CD8-positive, alpha-beta memory T cell (primary cell): ENCODE measurements at regions not wholly inside any gene's neighbourhood (a gene's known extent, or its start where the extent isn't known, plus 50 kb on each side); places are given as distances from the start of the nearest gene placed in this dataset.

Experiments
- CTCF ChIA-PET: fragments of 350-600 bp; sonication (Branson Sonifier 250); formaldehyde crosslinking; loops from one replicate; lab custom pipeline; 2021; ENCODE audit warnings: antibody characterized with exemption; lab: Charles Lee
- POLR2A ChIA-PET: fragments of 350-600 bp; sonication (Branson Sonifier 250); formaldehyde crosslinking; loops from one replicate; lab custom pipeline; 2021; ENCODE audit warnings: antibody characterized with exemption; lab: Charles Lee
- DNase-seq, 5 donors: peaks; one replicate each; pipeline versions ENCODE4 v3.0.0 to v3.0.0-alpha.2; 2020 to 2022; ENCODE audit warnings: mixed read lengths in 1 of 5
- H3K27ac ChIP-seq: one replicate; pipeline ENCODE4 v1.7.0; 2013; ENCODE audit warnings: low read depth, mild to moderate bottlenecking, low read length, moderate library complexity
- H3K27me3 ChIP-seq: 2 replicates; pipeline ENCODE4 v1.7.0; 2013; ENCODE audit warnings: low read length, mild to moderate bottlenecking; ENCODE audit not compliant: insufficient read depth, poor library complexity, severe bottlenecking
- H3K36me3 ChIP-seq: 2 replicates; pipeline ENCODE4 v1.7.0; 2013; ENCODE audit warnings: mild to moderate bottlenecking, low read length, moderate library complexity; ENCODE audit not compliant: insufficient read depth
- H3K4me1 ChIP-seq: 2 replicates; pipeline ENCODE4 v1.7.0; 2013; ENCODE audit warnings: mild to moderate bottlenecking, low read length, moderate library complexity; ENCODE audit not compliant: insufficient read depth
- H3K4me3 ChIP-seq: 2 replicates; pipeline ENCODE4 v1.7.0; 2013; ENCODE audit warnings: mild to moderate bottlenecking, low read length
- H3K9me3 ChIP-seq: 2 replicates; pipeline ENCODE4 v1.7.0; 2013; ENCODE audit warnings: mild to moderate bottlenecking, low read length
- H3K27ac Mint-ChIP-seq, 8 donors: one replicate each; pipeline ENCODE4 v1.8.0; 2020 to 2021; ENCODE audit warnings: mixed read lengths in 8 of 8, mild to moderate bottlenecking in 6 of 8, inconsistent platforms in 3 of 8, moderate library complexity in 3 of 8
- H3K27me3 Mint-ChIP-seq, 2 donors: one replicate each; pipeline ENCODE4 v1.8.0; 2020 to 2021; ENCODE audit warnings: mixed read lengths in 2 of 2, mild to moderate bottlenecking in 1 of 2, moderate library complexity in 1 of 2
- H3K36me3 Mint-ChIP-seq, 3 donors: one replicate each; pipeline ENCODE4 v1.8.0; 2020 to 2021; ENCODE audit warnings: mixed read lengths in 3 of 3, inconsistent platforms in 1 of 3, mild to moderate bottlenecking in 1 of 3
- H3K4me1 Mint-ChIP-seq, 3 donors: one replicate each; pipeline ENCODE4 v1.8.0; 2020 to 2021; ENCODE audit warnings: mixed read lengths in 3 of 3, inconsistent platforms in 1 of 3, mild to moderate bottlenecking in 1 of 3
- H3K4me3 Mint-ChIP-seq, 7 donors: one replicate each; pipeline ENCODE4 v1.8.0; 2020 to 2021; ENCODE audit warnings: mixed read lengths in 7 of 7, mild to moderate bottlenecking in 6 of 7, moderate library complexity in 4 of 7, inconsistent platforms in 2 of 7
- H3K9me3 Mint-ChIP-seq, 5 donors: one replicate each; pipeline ENCODE4 v1.8.0; 2020 to 2022; ENCODE audit warnings: mixed read lengths in 5 of 5, mild to moderate bottlenecking in 3 of 5, moderate library complexity in 2 of 5, inconsistent platforms in 1 of 5

- Histone ChIP-seq H3K4me3 (no peak overlapping the region), H3K27me3 (no peaks in the 10 kb centered on the region), H3K4me1 (peaks cover 7% of the 10 kb centered on the region), H3K36me3 (no peaks in the 10 kb centered on the region), H3K9me3 (no peaks in the 10 kb centered on the region), H3K27ac (no peak overlapping the region)
- H3K4me3 Mint-ChIP-seq = no peak overlapping the region
- H3K27ac Mint-ChIP-seq = peak overlapping the region in 3 of 8 donors; percentile 38 to 58 (median 38)
- no peak for DNase-seq
- peaks cover 11 to 18% (median 16%) of the 10 kb centered on the region in 3 donors for H3K4me1 Mint-ChIP-seq
- ChIA-PET CTCF (interaction anchor here (1.5 to 5.8 kb wide), 2 partner anchors 45 to 50 kb away, joined by 3 to 39 read pairs; no protein-coding TSS in a partner anchor), POLR2A (no interaction called here)
- peaks cover 4 to 12% of the 10 kb centered on the region in 2 donors for H3K27me3 Mint-ChIP-seq
- H3K36me3 Mint-ChIP-seq = no peaks in the 10 kb centered on the region
- no peaks in the 10 kb centered on the region for H3K9me3 Mint-ChIP-seq
These were observed 53.7 kb upstream of the ZBTB43 start for GRCh38 chr9:126750941-126751725.

DNA sequence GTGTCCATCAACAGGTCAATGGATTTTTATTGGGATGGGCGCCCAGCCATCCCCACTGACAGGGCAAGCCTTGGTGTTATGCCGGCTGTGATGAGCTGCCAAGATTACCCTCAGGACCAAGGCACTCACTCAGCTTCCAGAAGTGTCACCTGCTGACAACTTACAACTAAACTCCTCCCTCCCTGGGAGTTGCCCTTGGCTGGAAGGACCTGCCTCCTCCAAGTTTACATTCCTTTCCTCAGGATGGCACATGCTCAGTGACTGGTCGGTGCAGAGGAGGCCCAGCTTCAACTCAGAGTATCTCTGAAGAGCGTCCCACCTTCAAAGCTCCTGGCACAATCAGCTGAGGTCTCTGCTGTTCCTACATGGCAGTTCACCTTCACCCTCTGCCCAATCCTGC lies 52.5 kb upstream of the ZBTB43 start:
- Histone ChIP-seq H3K27ac (no peak overlapping the region), H3K4me3 (no peak overlapping the region), H3K36me3 (no peaks in the 10 kb centered on the region), H3K27me3 (no peaks in the 10 kb centered on the region), H3K9me3 (no peaks in the 10 kb centered on the region), H3K4me1 (peaks cover 6% of the 10 kb centered on the region)
- Mint-ChIP-seq H3K4me3 (no peak overlapping the region), H3K27me3 (peaks cover 4 to 12% of the 10 kb centered on the region in 2 donors), H3K9me3 (no peaks in the 10 kb centered on the region), H3K4me1 (peaks cover 9 to 15% (median 12%) of the 10 kb centered on the region in 3 donors), H3K27ac (no peak overlapping the region), H3K36me3 (no peaks in the 10 kb centered on the region)
- ChIA-PET CTCF (interaction anchor here (1.5 to 5.8 kb wide), 2 partner anchors 46 to 51 kb away, joined by 3 to 39 read pairs; no protein-coding TSS in a partner anchor), POLR2A (no interaction called here)
- DNase-seq = no peak

DNA sequence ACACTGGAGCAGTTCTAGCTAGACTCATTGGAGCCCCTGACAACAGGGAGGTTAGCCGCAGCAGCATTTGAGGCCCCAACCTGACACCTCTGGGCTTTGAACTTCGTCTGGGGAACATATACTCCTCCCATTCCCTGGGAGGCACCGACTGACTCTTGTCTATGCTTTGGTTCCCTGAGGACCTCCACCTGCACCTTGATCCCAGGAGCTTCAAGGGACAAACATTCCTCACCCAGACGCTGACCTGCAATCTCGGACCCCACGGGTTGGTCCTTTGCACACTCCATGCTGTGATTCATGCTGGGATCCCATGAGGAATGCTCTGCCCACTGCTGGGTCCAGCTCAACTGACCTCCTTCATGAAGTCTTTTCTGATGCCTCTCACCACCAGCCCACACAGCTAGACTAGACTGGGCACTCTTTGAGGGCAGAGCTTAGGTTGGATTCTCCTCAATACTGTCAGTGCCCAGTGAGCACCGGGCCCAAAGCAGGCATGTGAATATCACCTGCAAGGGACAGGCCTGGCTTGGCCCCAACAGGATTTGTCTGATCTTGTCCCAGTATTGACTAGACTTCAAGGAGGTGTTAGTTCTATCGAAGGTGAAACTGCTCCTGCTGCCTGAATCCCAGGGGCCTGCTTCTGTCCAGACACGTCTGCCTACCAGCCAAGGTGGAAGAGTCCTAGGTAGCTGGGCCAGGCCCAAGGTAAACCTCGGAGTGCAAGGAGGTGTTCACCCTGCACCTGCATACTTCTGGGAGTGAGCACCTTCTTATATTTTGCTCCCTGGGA lies 51.8 kb upstream of the ZBTB43 start:
- Histone ChIP-seq H3K9me3 (no peaks in the 10 kb centered on the region), H3K36me3 (no peaks in the 10 kb centered on the region), H3K4me1 (no peaks in the 10 kb centered on the region), H3K27me3 (no peaks in the 10 kb centered on the region), H3K4me3 (no peak overlapping the region), H3K27ac (no peak overlapping the region)
- Mint-ChIP-seq H3K27me3 (peaks cover 6 to 12% of the 10 kb centered on the region in 2 donors), H3K4me3 (no peak overlapping the region), H3K9me3 (no peaks in the 10 kb centered on the region), H3K4me1 (peaks cover 4 to 9% (median 5%) of the 10 kb centered on the region in 3 donors), H3K36me3 (no peaks in the 10 kb centered on the region), H3K27ac (no peak overlapping the region)
- no peak for DNase-seq
- ChIA-PET CTCF (interaction anchor here (0.7 to 5.8 kb wide), 2 partner anchors 47 to 48 kb away, joined by 3 to 39 read pairs; no protein-coding TSS in a partner anchor), POLR2A (interaction anchor here (0.5 kb wide), 1 partner anchor 1299 kb away, joined by 3 read pairs; no protein-coding TSS in a partner anchor)

GRCh38 chr9:126754436-126755316 lies 50.2 kb upstream of the ZBTB43 start:
- DNase-seq = no peak
- Mint-ChIP-seq H3K36me3 (no peaks in the 10 kb centered on the region), H3K4me1 (no peaks in the 10 kb centered on the region), H3K27ac (no peak overlapping the region), H3K27me3 (peaks cover 6 to 12% of the 10 kb centered on the region in 2 donors), H3K4me3 (no peak overlapping the region), H3K9me3 (no peaks in the 10 kb centered on the region)
- no peaks in the 10 kb centered on the region for H3K27me3 ChIP-seq
- CTCF ChIA-PET = no interaction called here
- no peak overlapping the region for H3K27ac ChIP-seq
- no peaks in the 10 kb centered on the region for H3K36me3 ChIP-seq
- no peaks in the 10 kb centered on the region for H3K4me1 ChIP-seq
- no peak overlapping the region for H3K4me3 ChIP-seq
- POLR2A ChIA-PET = no interaction called here
- H3K9me3 ChIP-seq = no peaks in the 10 kb centered on the region
